GM12891 (cell line): ENCODE measurements at regions not wholly inside any gene's neighbourhood (a gene's known extent, or its start where the extent isn't known, plus 50 kb on each side); places are given as distances from the start of the nearest gene placed in this dataset.

Experiments used
- POLR2A ChIP-seq: IDR thresholded peaks from 2 replicates; pipeline ENCODE4 v1.6.1; 2011; ENCODE audit warnings: low read depth, low read length, control low read depth
- POLR2AphosphoS5 ChIP-seq: IDR thresholded peaks from 2 replicates; pipeline ENCODE4 v1.6.1; 2011; ENCODE audit warnings: low read depth, low read length, control low read depth

- no peak for TF ChIP-seq POLR2AphosphoS5
- no peak for TF ChIP-seq POLR2A
These were observed 68.7 kb upstream of the SLC1A3 start for GRCh38 chr5:36537724-36538123.
